NCI-H2227 (cell line): ENCODE measurements at regions not wholly inside any gene's neighbourhood (a gene's known extent, or its start where the extent isn't known, plus 50 kb on each side); places are given as distances from the start of the nearest gene placed in this dataset.

Experiments
- DNase-seq: peaks from one replicate; lab custom pipeline; 2025; ENCODE audit not compliant: unreplicated experiment; lab: John Stamatoyannopoulos, UW

- no peak for DNase-seq
Observed at GRCh38 chr10:4775808-4776207, 50.2 kb upstream of the AKR1E2 start.

DNA sequence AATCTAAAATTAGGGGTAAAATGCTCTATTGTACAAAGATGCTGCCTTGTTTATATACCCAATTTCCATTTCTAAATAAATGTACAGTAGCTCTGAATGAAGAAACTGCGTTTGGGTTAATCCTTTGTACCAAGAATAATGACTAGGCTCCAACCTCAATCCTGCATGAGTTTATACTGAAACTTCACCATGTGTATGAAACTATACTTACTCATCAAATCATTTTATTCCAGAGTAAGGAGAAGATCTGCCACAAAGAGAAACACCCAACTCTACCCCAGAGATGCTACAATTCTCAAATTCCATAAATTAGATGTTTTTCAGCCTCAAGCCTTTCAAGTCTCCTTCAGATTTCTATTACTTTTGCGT, 53.8 kb upstream of the AKR1E2 start:
- no peak for DNase-seq

DNA sequence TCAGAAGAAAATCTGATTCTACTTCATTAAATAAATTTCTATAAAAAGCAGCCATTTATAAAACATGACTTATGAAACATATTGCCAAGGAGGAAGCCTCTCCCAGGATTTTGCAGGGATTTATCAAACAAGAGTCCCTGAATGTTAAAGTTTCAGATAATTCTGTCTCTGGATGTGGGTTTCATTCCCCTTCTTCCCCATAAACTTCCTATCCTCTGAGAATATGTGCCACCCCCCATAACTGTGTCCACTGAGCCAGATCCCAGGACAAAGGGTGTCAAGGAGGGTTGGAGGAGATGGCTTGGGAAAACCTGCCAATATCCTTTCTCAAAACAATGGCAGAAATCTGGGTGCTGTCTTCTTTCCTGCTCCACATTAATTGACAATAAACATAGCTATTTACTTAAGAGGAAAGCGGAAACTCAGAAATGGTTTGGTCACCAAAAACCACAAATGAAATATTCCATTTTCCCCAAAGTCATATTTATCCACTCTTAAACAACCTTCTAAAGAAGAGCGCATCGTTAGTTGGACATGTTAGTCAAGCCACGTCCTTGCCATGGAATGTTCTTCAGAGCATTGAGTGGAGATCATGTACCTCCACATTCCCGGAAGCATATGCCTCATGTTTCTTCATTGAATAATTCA, 54.3 kb upstream of the AKR1E2 start:
- DNase-seq, result no peak

DNA sequence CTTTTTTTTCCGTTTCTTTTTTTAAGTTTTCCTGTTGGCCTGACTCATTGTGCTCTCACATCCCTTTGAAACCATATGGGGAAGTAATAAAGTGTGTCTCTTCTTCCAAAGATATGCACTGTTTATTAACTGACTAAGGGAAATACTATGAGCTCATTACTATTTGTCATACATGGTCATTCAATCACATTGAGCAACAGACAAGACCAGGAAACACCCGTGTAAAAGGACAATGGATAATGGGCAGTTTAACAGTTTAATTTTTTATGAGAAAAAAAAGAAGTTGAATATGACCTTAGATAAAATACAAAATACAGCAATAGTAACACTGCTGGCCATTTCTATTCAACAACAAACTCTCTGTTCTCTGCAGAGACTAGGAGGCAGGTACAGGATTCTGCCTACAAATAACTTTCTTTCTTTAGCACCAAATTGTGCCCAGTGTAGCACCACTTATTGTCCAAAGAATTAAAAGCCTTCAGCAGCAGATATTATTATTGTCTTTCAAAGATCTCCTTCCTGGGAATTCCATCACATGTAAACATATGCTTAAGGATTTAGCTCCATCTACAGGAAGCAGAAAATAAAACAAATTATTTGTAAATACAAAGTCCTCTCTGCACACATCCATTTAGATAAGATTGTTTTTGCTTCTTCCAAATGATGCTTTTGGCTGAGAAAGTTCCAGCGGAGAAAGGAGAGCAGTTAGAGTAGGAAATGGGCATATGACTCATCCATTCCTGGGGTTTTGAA, 55.0 kb upstream of the AKR1E2 start:
- peak; percentile 16 for DNase-seq

DNA sequence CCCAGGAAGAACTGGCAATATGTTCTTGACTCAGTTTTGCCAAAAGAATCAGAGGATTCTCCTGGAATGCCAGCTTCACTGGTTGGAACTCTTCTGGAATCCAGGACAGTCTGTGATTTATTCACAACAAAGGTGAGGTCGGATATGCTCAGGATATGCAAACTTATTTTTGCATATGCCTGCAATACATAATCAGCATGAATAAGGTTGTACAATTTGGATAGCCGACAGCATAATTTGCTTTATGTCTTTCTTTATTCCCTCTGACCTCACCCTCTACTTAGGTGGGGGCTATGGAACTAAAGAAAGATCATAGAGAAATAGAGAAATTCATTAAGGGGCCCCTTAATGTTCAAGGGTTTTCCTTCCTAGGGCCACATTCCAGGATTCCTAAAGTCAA, 57.6 kb upstream of the AKR1E2 start:
- DNase-seq, result no peak

DNA sequence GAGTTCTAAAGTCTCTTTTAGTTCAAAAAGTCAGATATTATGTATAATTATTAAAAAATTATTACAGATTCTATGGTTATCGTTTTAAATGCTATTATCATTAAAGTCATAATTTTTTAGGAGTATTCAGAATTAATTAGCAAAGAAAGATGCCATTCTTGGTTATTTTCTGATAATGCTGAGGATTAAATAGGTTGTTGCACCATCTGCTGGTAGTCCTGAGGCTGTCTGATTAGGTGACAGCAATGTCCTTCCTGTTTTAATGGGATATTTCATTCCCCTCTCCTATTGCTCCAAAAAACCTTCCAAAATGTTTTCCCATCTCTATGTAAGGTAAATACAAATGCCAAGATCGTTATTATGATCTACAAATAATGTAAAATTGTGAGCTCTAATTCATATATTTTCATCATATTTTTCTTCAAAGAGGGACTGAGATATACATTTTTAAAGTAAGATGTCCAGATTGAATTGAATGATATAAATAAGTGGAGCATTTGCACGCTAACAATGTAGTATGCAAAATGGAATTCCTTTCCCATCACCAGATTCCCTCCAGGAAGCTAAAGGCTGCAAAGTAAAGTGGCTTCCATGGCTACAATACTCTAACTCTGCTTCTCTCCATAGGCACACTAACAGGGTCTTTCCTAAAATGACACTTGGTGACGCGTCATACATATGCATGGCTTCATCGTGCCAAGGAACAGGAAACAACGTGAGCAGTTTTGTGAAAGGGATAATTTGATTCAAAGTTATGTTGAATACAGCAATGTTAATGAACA, 58.8 kb upstream of the AKR1E2 start:
- DNase-seq, result peak; percentile 6

DNA sequence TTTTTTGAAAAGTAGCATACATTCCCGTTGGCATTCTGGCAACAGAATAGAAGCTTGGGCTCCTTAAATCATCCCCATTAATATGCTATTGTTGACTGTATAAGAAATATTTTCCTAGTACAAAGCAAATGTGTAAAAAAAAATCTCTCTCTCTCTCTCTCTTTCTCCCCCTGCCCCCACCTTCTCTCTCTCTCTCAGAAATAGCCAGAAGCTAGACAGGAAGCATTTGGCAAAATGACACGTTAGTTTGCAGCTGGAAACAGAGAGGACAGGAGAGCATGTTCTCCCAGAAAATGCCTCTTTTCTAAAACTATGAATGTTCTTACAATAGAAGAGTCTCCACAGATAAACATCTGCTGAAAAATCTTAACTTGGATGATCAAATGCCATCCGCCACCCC, 59.6 kb upstream of the AKR1E2 start:
- DNase-seq, result no peak

DNA sequence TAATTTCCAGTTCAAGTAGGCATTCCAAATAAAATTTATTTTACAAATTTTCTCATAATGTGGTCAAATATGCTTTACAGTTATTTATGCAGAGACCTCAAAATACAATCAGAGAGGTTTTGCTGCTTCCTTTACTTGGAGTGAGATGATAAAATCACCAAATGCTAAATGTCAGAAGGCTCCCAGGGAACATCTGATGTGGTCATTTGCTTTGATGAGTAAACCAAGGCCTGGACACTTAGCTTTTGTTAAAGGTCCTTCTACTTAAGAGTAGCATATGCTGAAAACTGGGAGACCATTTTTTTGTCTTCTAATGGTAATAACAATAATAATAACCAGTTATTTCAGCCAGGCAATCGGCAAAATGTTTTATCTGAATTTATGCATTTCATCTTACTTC, 60.6 kb upstream of the AKR1E2 start:
- DNase-seq, result no peak

DNA sequence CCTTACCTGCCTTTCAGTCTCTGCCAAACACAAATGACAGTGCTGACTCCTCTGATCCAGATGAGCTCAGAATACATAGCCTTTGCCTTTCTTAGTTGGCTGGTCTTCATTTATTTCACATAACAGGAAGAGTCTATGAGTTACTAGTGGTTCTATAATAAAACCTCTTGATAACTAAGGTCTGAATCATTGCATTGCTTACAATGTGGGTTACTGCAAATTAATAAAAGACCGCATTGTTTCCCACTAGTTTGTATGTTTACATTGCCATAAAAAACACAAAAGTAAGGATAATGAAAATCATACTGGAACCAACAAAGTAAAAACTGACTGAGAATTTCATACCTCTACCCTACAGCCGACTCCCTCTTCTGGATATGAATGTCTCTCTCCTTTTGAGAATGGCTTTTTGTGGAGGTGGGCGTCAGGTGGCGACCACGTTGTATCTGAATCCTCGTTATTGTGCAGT, 62.0 kb upstream of the AKR1E2 start:
- DNase-seq, result no peak

GRCh38 chr10:4763513-4763912, 62.5 kb upstream of the AKR1E2 start:
- no peak for DNase-seq

DNA sequence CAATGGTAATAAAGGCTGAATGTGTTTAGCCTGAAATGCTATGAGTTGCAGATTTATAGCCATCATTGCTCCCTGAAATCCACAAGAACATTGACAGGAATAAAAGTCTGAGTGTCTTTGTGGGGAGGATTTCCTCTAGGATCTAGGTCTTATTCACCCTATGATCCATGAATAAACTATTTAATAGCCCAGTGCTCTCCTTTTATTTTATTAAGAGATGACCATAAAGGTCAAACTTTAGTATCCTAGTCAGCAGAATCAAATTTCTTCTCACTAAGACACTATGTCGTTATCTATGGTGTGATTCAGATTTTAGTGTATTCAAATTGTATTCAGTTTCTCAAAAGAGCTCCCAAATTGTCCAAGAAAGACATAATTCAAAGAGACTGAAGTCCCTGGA, 67.8 kb upstream of the AKR1E2 start:
- DNase-seq, result no peak

GRCh38 chr10:4755286-4755989, 70.6 kb upstream of the AKR1E2 start:
- no peak for DNase-seq

- no peak for DNase-seq
Observed at GRCh38 chr10:4754143-4754542, 71.9 kb upstream of the AKR1E2 start.

- DNase-seq, result no peak
Observed at GRCh38 chr10:4751211-4751610, 74.8 kb upstream of the AKR1E2 start.

DNA sequence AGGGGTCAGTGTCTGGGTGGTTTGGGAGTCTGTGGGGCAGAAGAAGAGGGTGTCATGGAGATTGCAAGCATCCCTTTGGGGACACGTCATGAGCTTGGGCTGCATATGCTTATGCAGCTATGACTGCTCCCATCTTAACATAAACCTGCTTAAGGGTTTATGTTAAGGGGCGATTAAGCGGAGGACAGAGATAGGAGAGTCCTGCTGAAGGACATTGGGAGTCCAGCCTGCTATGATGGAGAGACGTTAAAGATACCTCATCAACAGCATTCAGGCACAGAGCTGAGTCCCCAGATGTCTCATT, 76.8 kb upstream of the AKR1E2 start:
- no peak for DNase-seq

DNA sequence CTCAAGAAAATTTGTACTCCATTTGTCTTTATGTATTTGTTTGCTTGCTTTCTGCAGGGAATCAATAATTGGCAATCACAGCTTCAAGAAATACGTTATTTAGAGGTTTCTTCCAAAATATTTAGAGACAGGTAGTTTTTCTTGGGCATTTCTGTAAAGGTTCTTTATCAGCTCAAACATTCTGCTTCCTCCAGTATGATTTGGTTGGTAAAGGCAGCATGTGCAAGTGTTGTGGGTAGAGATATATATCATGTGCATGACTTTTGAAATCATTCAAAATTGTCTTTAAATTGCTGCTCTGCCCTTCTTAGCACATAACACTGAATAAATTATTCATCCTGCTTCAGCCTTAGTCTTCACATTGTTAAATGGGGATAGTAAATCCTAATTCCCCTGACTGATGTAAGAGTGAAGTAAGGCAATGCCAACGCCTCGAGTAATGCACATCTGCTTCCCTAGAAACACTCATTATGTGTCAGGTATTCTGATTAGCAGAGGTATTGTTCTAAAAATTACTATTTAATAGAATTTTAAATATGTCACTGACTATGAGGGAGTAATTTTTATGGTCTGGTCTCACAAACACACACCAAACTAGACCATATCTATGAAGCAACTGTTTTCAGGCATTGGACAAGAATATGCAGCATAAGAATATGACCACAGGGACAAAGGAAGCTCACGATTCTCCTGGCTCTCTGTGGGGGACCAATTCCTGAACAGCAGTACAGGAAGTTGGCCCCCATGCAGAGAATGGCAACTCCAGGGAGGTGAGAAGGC, 77.3 kb upstream of the AKR1E2 start:
- DNase-seq, result no peak

- DNase-seq, result no peak
Observed at GRCh38 chr10:4742217-4742616, 83.8 kb upstream of the AKR1E2 start.

GRCh38 chr10:4740471-4740870, 85.5 kb upstream of the AKR1E2 start:
- no peak for DNase-seq

GRCh38 chr10:4736608-4737007, 89.4 kb upstream of the AKR1E2 start:
- DNase-seq, result no peak

- DNase-seq, result no peak
Observed at GRCh38 chr10:4736183-4736582, 89.8 kb upstream of the AKR1E2 start.

DNA sequence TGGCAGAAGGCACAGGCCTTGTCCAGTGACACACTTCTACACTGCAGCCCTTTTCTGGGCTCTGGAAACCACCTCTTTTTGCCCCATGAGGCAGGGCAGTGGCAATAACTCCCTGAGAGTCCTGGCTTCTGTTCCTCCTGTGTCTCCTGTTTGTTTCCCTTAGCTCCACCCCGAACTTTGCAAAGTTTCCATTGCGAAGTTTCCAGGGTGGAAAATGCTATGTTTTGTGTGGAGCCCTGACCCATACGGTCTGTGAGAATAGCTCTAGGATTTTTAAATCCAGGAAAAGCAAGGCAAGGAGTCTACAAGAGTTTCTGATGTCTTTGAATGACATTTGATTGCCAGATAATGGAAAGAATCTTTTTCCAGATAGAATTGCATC, 92.2 kb upstream of the AKR1E2 start:
- no peak for DNase-seq
